ENCODE measurements at regions not wholly inside any gene's neighbourhood (a gene's known extent, or its start where the extent isn't known, plus 50 kb on each side); places are given as distances from the start of the nearest gene placed in this dataset.

GRCh38 chr12:46460682-46461210, 88.2 kb upstream of the SLC38A2 start:
- TF ChIP-seq CTCF (IDR thresholded peaks at IDR 0.05) (no peak), POLR2A (IDR thresholded peaks at IDR 0.05) (no peak)

Measured in right lobe of liver (tissue), 4 donors.